Sigmoid colon (tissue), 4 donors: ENCODE measurements at regions not wholly inside any gene's neighbourhood (a gene's known extent, or its start where the extent isn't known, plus 50 kb on each side); places are given as distances from the start of the nearest gene placed in this dataset.

Experiments used
- EP300 ChIP-seq, 4 donors: sonication (generic); formaldehyde crosslinking; IDR thresholded peaks; one replicate each; pipeline ENCODE4 v1.6.1; 2017; ENCODE audit warnings: antibody characterized with exemption in 4 of 4
- TF ChIP-seq, protein P1 (sequence below), 4 experiments: fragments of 450-650 bp in 3 of 4; fragments of 200-600 bp in 1 of 4; IDR thresholded peaks; one replicate each; pipeline ENCODE4 v1.5.1; 2016 to 2019; ENCODE audit warnings: antibody characterized with exemption in 4 of 4, mild to moderate bottlenecking in 3 of 4, moderate library complexity in 2 of 4

DNA sequence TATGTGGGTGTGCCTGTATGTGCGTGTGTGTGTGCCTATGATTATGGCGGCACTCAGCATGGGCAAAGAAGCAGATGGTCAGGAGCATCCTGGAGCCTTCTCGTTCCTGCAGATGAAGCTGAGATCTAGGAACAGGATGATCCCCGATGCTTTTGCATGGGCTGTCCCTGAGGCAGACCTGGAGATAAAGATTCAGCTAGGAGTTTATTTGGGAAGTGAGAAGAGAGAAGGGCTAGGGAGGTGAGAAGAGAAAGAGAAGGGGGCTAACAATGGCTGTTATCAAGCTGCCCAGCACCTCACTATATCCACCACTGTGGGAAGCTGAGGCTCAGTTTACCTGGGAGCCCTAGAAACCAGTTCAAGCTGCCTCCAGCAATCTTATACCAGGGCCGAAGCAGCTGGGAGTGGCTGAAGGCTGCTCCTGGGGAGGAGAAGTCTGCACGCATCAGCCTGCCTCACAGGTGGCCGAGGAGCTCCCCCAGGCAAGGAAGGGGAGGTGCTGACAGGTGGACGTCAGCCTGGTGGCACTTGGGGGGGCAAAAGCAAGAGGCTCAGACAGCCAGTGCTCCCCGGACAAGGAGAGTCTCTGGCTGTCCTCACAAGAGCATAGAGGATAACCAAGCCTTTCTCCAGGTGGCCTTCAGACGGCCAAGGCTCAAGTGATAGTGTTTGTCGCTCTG lies 94.0 kb upstream of the IQSEC1 start:
- no peak for TF ChIP-seq EP300 (IDR thresholded peaks at IDR 0.05)
- TF ChIP-seq, protein P1, sequence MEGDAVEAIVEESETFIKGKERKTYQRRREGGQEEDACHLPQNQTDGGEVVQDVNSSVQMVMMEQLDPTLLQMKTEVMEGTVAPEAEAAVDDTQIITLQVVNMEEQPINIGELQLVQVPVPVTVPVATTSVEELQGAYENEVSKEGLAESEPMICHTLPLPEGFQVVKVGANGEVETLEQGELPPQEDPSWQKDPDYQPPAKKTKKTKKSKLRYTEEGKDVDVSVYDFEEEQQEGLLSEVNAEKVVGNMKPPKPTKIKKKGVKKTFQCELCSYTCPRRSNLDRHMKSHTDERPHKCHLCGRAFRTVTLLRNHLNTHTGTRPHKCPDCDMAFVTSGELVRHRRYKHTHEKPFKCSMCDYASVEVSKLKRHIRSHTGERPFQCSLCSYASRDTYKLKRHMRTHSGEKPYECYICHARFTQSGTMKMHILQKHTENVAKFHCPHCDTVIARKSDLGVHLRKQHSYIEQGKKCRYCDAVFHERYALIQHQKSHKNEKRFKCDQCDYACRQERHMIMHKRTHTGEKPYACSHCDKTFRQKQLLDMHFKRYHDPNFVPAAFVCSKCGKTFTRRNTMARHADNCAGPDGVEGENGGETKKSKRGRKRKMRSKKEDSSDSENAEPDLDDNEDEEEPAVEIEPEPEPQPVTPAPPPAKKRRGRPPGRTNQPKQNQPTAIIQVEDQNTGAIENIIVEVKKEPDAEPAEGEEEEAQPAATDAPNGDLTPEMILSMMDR (IDR thresholded peaks at IDR 0.05) = no peak
